Calu3 (cell line): ENCODE measurements at regions not wholly inside any gene's neighbourhood (a gene's known extent, or its start where the extent isn't known, plus 50 kb on each side); places are given as distances from the start of the nearest gene placed in this dataset.

Experiments used
- BruUV-seq: library from RNA; stranded (reverse); fragments of 400-500 nt; replicated peaks from 2 replicates; lab custom pipeline; 2021; lab: Mats Ljungman, UMichigan
- CTCF ChIA-PET: fragments of 300-600 bp; sonication (Branson Sonifier 250); formaldehyde crosslinking; loops from one replicate; lab custom pipeline; 2022; ENCODE audit warnings: antibody characterized with exemption; lab: Charles Lee
- DNase-seq: peaks from one replicate; pipeline ENCODE4 v3.0.0; 2022
- H3K27ac Mint-ChIP-seq: one replicate; pipeline ENCODE4 v1.8.0; 2022; ENCODE audit warnings: mixed read lengths; ENCODE audit not compliant: unreplicated experiment
- H3K27me3 Mint-ChIP-seq: one replicate; pipeline ENCODE4 v1.8.0; 2022; ENCODE audit warnings: mixed read lengths; ENCODE audit not compliant: unreplicated experiment
- H3K36me3 Mint-ChIP-seq: one replicate; pipeline ENCODE4 v1.8.0; 2022; ENCODE audit warnings: mild to moderate bottlenecking, moderate library complexity, mixed read lengths; ENCODE audit not compliant: insufficient read depth, unreplicated experiment
- H3K4me1 Mint-ChIP-seq: one replicate; pipeline ENCODE4 v1.8.0; 2022; ENCODE audit warnings: mild to moderate bottlenecking, low read depth, mixed read lengths; ENCODE audit not compliant: unreplicated experiment
- H3K4me3 Mint-ChIP-seq: one replicate; pipeline ENCODE4 v1.8.0; 2022; ENCODE audit warnings: mild to moderate bottlenecking, low read depth, moderate library complexity, mixed read lengths; ENCODE audit not compliant: unreplicated experiment
- H3K9me3 Mint-ChIP-seq: one replicate; pipeline ENCODE4 v1.8.0; 2022; ENCODE audit warnings: low read depth, mixed read lengths; ENCODE audit not compliant: unreplicated experiment
- intact Hi-C: fragments of 100-400 bp; cut with micrococcal nuclease; formaldehyde crosslinking; loops from one replicate; pipeline ENCODE4 v1.10.0; 2022; ENCODE audit not compliant: unreplicated experiment
- TF ChIP-seq, protein P1 (sequence below): fragments of 200-600 bp; IDR thresholded peaks from one replicate; pipeline ENCODE4 v1.8.0; 2022; ENCODE audit warnings: antibody characterized with exemption; ENCODE audit not compliant: unreplicated experiment

DNA sequence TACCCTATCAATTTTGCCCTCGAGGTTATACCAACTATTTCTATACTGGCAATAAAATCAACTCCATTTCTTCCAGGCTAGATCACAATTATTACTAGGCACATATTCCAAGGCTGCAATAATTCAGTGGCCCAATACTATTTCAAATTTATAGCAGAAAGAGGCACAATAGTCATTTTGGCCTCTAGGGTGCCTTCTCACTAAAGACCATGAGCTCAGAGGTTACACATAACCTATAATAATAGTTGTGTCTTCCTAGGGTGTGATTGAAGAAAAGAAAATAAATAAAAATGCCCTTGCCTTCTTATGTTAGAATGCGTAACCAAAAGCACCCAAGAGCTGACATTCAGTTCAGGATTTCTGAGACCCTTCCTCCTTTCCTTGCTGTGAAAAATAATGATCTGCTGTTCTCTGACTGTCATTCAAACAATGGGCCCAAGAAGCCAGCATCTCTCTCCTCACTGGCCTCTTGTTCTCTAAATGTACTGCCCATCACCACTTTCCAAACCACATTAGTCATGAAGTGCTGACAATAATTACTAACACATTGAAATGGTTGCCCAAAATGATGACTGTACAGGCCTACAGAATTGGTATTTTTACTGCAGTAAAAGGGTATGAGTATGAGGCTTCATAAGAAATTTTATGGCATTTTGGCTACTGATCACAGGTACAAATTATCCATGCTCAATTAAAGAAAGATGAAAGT, 244.8 kb downstream of the LRRN1 start:
- intact Hi-C loops, result no loop called here
- Mint-ChIP-seq H3K9me3 (peaks cover 4% of the 10 kb centered on the region), H3K4me1 (no peaks in the 10 kb centered on the region), H3K27ac (no peak overlapping the region), H3K4me3 (no peak overlapping the region), H3K36me3 (no peaks in the 10 kb centered on the region), H3K27me3 (no peaks in the 10 kb centered on the region)
- DNase-seq, result no peak
- TF ChIP-seq, protein P1, sequence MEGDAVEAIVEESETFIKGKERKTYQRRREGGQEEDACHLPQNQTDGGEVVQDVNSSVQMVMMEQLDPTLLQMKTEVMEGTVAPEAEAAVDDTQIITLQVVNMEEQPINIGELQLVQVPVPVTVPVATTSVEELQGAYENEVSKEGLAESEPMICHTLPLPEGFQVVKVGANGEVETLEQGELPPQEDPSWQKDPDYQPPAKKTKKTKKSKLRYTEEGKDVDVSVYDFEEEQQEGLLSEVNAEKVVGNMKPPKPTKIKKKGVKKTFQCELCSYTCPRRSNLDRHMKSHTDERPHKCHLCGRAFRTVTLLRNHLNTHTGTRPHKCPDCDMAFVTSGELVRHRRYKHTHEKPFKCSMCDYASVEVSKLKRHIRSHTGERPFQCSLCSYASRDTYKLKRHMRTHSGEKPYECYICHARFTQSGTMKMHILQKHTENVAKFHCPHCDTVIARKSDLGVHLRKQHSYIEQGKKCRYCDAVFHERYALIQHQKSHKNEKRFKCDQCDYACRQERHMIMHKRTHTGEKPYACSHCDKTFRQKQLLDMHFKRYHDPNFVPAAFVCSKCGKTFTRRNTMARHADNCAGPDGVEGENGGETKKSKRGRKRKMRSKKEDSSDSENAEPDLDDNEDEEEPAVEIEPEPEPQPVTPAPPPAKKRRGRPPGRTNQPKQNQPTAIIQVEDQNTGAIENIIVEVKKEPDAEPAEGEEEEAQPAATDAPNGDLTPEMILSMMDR, result no peak
- BruUV-seq, result no TSS peak
- CTCF ChIA-PET, result no interaction called here

DNA sequence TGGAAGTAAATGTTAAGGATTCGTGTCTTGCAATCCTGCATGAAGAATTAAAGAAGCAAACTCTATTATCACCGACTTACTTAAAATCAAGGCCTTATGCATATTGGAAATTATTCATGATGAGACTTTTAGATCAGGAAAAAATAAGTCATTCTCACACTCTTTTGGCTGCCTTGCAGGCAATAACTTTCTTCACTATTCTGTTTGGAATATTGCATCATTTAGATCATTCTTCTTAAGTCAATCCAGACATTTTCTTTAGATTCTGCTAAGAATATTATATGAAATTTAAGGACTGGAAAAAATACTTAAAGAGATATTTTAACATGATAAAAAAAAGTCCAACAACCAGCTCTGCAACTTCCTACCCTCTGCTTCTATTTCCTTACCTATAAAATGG, 245.4 kb downstream of the LRRN1 start:
- intact Hi-C loops, result no loop called here
- H3K4me3 Mint-ChIP-seq, result no peak overlapping the region
- H3K27ac Mint-ChIP-seq, result no peak overlapping the region
- no peaks in the 10 kb centered on the region for H3K27me3 Mint-ChIP-seq
- H3K4me1 Mint-ChIP-seq, result no peaks in the 10 kb centered on the region
- CTCF ChIA-PET, result no interaction called here
- TF ChIP-seq, protein P1, result no peak
- H3K9me3 Mint-ChIP-seq, result peaks cover 4% of the 10 kb centered on the region
- no peaks in the 10 kb centered on the region for H3K36me3 Mint-ChIP-seq
- no TSS peak for BruUV-seq
- DNase-seq, result no peak

DNA sequence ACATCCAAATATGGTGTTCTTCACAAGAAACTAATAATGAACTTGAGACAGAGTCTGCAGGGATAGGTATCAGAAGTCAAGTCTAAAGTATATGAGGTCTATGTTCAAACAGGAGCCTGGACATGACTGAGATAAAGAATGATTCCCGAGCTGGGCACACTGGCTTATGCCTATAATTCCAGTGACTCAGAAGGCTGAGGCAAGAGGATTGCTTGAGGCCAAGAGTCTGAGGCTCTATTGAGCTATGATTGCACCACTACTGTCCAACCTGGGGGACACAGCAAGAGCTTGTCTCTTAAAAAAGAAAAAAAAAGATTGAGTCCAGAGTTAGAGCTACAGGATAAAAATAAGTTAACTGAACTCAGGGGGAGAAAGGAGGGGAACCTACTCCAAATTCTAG, 246.5 kb downstream of the LRRN1 start:
- Mint-ChIP-seq H3K36me3 (no peaks in the 10 kb centered on the region), H3K4me3 (no peak overlapping the region), H3K27me3 (no peaks in the 10 kb centered on the region), H3K9me3 (peaks cover 4% of the 10 kb centered on the region), H3K27ac (no peak overlapping the region), H3K4me1 (no peaks in the 10 kb centered on the region)
- TF ChIP-seq, protein P1, result no peak
- intact Hi-C loops, result no loop called here
- DNase-seq, result no peak
- no TSS peak for BruUV-seq
- CTCF ChIA-PET, result no interaction called here

DNA sequence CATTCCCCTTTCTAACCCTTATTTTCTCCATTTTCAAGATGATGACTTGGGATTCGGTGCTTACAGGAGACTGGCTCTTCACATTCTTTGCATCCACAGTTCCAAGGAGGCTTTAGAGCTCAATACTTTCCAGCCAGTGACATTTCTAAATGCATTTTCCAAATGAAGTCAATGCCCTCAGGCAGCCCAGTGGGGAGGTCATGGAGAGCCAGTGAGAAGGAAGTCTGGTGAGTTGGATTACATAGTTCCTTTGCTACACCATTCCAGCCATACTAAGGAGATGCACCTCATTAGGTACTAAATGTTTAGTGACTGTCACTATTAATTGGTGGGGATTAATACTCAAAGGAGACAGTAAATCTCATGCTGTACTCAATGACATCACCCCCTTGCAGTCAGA, 248.1 kb downstream of the LRRN1 start:
- intact Hi-C loops, result no loop called here
- no peak overlapping the region for H3K4me3 Mint-ChIP-seq
- no peaks in the 10 kb centered on the region for H3K4me1 Mint-ChIP-seq
- CTCF ChIA-PET, result no interaction called here
- TF ChIP-seq, protein P1, result no peak
- H3K36me3 Mint-ChIP-seq, result no peaks in the 10 kb centered on the region
- no TSS peak for BruUV-seq
- DNase-seq, result no peak
- no peaks in the 10 kb centered on the region for H3K27me3 Mint-ChIP-seq
- H3K9me3 Mint-ChIP-seq, result peaks cover 8% of the 10 kb centered on the region
- H3K27ac Mint-ChIP-seq, result no peak overlapping the region
